Smooth muscle cell (in vitro differentiated cells): ENCODE measurements at regions not wholly inside any gene's neighbourhood (a gene's known extent, or its start where the extent isn't known, plus 50 kb on each side); places are given as distances from the start of the nearest gene placed in this dataset.

Experiments used
- DNase-seq: peaks from one replicate; lab custom pipeline; 2025; ENCODE audit not compliant: unreplicated experiment; lab: John Stamatoyannopoulos, UW
- H2AFZ ChIP-seq: fragments of 200-600 bp; sonication (generic); 2 replicates; pipeline ENCODE4 v1.6.0; 2016; ENCODE audit warnings: antibody characterized with exemption, low read depth, mild to moderate bottlenecking
- H3F3A ChIP-seq: fragments of 200-600 bp; sonication (generic); 2 replicates; pipeline ENCODE4 v1.6.0; 2017; ENCODE audit warnings: antibody characterized with exemption, low read depth
- H3K27ac ChIP-seq: fragments of 200-600 bp; sonication (generic); 2 replicates; pipeline ENCODE4 v1.5.1; 2016; ENCODE audit warnings: low read depth, mild to moderate bottlenecking
- H3K27me3 ChIP-seq: fragments of 200-600 bp; sonication (generic); 2 replicates; pipeline ENCODE4 v1.6.1; 2016; ENCODE audit warnings: low read depth, mild to moderate bottlenecking
- H3K36me3 ChIP-seq: fragments of 200-600 bp; sonication (generic); 2 replicates; pipeline ENCODE4 v1.5.1; 2016; ENCODE audit warnings: low read depth
- H3K4me1 ChIP-seq: fragments of 200-600 bp; sonication (generic); 2 replicates; pipeline ENCODE4 v1.5.1; 2016; ENCODE audit warnings: low read depth
- H3K4me2 ChIP-seq: fragments of 200-600 bp; sonication (generic); 2 replicates; pipeline ENCODE4 v1.6.0; 2016; ENCODE audit warnings: mild to moderate bottlenecking
- H3K4me3 ChIP-seq: fragments of 200-600 bp; sonication (generic); 2 replicates; pipeline ENCODE4 v1.5.1; 2016; ENCODE audit warnings: mild to moderate bottlenecking
- H3K79me2 ChIP-seq: fragments of 200-600 bp; sonication (generic); 2 replicates; pipeline ENCODE4 v1.6.0; 2016; ENCODE audit warnings: low read depth, mild to moderate bottlenecking
- H3K9ac ChIP-seq: fragments of 200-600 bp; sonication (generic); 2 replicates; pipeline ENCODE4 v1.6.0; 2016; ENCODE audit warnings: low read depth
- H3K9me3 ChIP-seq: fragments of 200-600 bp; sonication (generic); replicated peaks from 2 replicates; pipeline ENCODE4 v1.5.1; 2016; ENCODE audit warnings: low read depth
- H4K20me1 ChIP-seq: fragments of 200-600 bp; sonication (generic); 2 replicates; pipeline ENCODE4 v1.6.0; 2016; ENCODE audit warnings: low read depth
- WGBS: methylation state at CpG from one replicate; pipeline ENCODE4 v1.1.7; 2016; ENCODE audit warnings: low lambda C conversion rate; 5-methylcytosine and 5-hydroxymethylcytosine counted together
- TF ChIP-seq, protein P1 (sequence below): fragments of 200-600 bp; sonication (generic); IDR thresholded peaks from 2 replicates; pipeline ENCODE4 v1.5.1; 2017; ENCODE audit warnings: borderline replicate concordance, mild to moderate bottlenecking, antibody characterized with exemption; ENCODE audit not compliant: insufficient read depth, poor library complexity, severe bottlenecking

DNA sequence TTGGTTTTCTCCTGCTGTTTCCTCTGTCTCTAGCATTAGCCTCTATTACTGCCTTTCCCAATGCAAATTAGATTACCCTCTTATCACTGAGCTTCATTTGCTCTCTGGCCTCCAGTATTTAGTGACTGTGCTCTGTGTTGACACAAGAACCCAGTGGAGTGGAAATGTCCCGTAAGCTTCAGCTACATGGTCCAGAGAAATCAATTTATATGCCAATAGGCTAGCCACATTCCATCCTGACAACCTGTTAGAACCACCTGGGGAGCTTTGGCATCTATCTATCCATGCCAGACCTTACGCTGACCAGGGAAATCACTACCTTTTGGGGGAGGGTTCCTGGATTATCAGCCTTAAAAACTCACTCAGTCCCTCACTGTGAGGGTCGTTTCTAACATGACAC, 459.6 kb downstream of the UTRN start:
- H3K4me1 ChIP-seq: peaks cover 6% of the 10 kb centered on the region
- 70% methylated on average over 3 of the region's 3 CpGs for WGBS
- no peak overlapping the region for H3K9ac ChIP-seq

DNA sequence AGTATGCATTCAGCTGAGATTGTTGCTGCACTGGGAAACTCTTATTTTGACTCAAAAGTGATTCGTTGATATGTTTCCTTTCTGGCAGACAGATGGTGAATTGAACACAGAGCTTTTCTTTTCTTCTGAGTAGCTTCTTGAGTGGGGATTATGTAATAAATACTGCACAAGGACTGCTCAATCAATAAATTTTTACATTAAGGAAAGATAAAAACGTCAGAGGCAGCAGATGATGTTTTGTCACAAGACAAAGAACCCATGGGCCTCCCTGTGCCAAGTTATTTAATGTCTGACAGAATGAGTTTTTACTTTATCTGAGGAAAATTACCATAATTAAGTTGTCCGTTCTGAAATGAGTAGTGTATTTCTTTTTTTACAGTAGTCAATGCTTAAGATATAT, 460.3 kb downstream of the UTRN start:
- TF ChIP-seq, protein P1, sequence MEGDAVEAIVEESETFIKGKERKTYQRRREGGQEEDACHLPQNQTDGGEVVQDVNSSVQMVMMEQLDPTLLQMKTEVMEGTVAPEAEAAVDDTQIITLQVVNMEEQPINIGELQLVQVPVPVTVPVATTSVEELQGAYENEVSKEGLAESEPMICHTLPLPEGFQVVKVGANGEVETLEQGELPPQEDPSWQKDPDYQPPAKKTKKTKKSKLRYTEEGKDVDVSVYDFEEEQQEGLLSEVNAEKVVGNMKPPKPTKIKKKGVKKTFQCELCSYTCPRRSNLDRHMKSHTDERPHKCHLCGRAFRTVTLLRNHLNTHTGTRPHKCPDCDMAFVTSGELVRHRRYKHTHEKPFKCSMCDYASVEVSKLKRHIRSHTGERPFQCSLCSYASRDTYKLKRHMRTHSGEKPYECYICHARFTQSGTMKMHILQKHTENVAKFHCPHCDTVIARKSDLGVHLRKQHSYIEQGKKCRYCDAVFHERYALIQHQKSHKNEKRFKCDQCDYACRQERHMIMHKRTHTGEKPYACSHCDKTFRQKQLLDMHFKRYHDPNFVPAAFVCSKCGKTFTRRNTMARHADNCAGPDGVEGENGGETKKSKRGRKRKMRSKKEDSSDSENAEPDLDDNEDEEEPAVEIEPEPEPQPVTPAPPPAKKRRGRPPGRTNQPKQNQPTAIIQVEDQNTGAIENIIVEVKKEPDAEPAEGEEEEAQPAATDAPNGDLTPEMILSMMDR: no peak
- H3K27ac ChIP-seq: no peak overlapping the region
- WGBS: 78% methylated on average over 3 of the region's 3 CpGs

More for the DNA sequence above, 459.6 kb downstream of the UTRN start:
- Histone ChIP-seq H3K9me3 (no peaks in the 10 kb centered on the region), H3K36me3 (no peaks in the 10 kb centered on the region), H4K20me1 (no peaks in the 10 kb centered on the region), H3F3A (no peaks in the 10 kb centered on the region), H3K4me3 (no peak overlapping the region), H3K27me3 (no peaks in the 10 kb centered on the region), H3K4me2 (no peak overlapping the region), H3K27ac (no peak overlapping the region), H2AFZ (no peak overlapping the region), H3K79me2 (no peaks in the 10 kb centered on the region)
- no peak for DNase-seq
- TF ChIP-seq, protein P1: no peak

DNA sequence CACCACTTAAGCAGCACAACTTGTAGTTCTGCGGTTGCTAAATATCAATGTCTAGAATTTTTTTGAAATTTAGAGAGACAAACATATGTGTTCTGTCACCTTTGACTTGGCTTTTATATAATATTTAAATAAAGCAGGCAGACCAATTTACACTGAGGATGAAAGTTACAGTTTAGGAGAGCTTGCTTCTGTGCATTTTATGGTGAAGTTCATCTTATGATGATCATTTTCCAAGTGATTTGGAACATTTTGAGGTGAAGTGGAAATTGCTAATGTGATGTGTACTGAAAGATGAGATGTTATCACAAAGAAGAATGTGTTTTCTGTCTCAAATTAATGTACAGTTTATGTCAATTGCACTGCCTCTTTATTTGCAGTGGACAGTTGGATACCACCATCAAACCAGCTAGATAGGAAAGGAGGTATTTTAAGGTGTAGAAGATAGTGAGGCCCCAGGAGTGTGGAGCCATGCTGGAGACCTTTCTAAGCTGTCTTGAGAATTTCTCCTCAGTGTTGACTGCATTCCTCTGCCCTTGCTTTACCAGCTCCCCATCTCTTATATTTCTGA, 461.9 kb downstream of the UTRN start:
- WGBS: 97% methylated on average over 1 of the region's 1 CpG
- Histone ChIP-seq H3K4me3 (no peak overlapping the region), H3K79me2 (no peaks in the 10 kb centered on the region), H3K9me3 (no peaks in the 10 kb centered on the region), H4K20me1 (no peaks in the 10 kb centered on the region), H3K27me3 (no peaks in the 10 kb centered on the region), H3K4me1 (peaks cover 6% of the 10 kb centered on the region), H3K9ac (no peak overlapping the region), H3K4me2 (no peak overlapping the region), H3K36me3 (no peaks in the 10 kb centered on the region), H3F3A (no peaks in the 10 kb centered on the region), H2AFZ (no peak overlapping the region), H3K27ac (no peak overlapping the region)
- TF ChIP-seq, protein P1: no peak
- DNase-seq: no peak

More for the DNA sequence above, 460.3 kb downstream of the UTRN start:
- H3K9ac ChIP-seq: no peak overlapping the region
- no peaks in the 10 kb centered on the region for H4K20me1 ChIP-seq
- H3K4me3 ChIP-seq: no peak overlapping the region
- no peaks in the 10 kb centered on the region for H3K36me3 ChIP-seq
- DNase-seq: no peak
- H3K79me2 ChIP-seq: no peaks in the 10 kb centered on the region
- H3K27me3 ChIP-seq: no peaks in the 10 kb centered on the region
- no peaks in the 10 kb centered on the region for H3F3A ChIP-seq
- no peak overlapping the region for H3K4me2 ChIP-seq
- H3K9me3 ChIP-seq: no peaks in the 10 kb centered on the region
- peaks cover 6% of the 10 kb centered on the region for H3K4me1 ChIP-seq
- H2AFZ ChIP-seq: no peak overlapping the region

DNA sequence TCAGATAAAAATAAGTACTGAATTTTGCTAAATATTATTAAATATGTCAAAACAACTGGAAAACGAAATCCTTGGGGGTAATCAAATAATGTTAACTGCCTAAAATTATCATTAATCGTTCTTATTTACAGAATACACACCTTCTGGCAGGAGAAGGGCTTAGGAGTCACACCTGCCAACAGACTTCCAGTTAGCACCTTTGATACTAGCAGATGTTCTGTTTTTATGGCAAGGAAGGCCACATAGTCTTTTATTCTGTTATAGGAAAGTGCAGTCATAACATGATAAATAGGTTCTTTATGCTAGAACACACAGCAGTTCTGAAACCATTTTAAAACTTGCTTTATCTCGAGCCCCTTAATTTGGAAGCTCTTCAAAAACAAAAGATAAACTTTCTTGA, 464.1 kb downstream of the UTRN start:
- 97% methylated on average over 3 of the region's 3 CpGs for WGBS
- no peak overlapping the region for H3K4me3 ChIP-seq
- TF ChIP-seq, protein P1: no peak

More for the DNA sequence above, 464.1 kb downstream of the UTRN start:
- H4K20me1 ChIP-seq: no peaks in the 10 kb centered on the region
- no peaks in the 10 kb centered on the region for H3K27me3 ChIP-seq
- DNase-seq: no peak
- peaks cover 6% of the 10 kb centered on the region for H3K4me1 ChIP-seq
- H3F3A ChIP-seq: no peaks in the 10 kb centered on the region
- H3K4me2 ChIP-seq: no peak overlapping the region
- H3K9me3 ChIP-seq: no peaks in the 10 kb centered on the region
- no peak overlapping the region for H3K9ac ChIP-seq
- H2AFZ ChIP-seq: no peak overlapping the region
- H3K27ac ChIP-seq: no peak overlapping the region
- no peaks in the 10 kb centered on the region for H3K36me3 ChIP-seq
- no peaks in the 10 kb centered on the region for H3K79me2 ChIP-seq
